HG03457 (cell line): ENCODE measurements at regions not wholly inside any gene's neighbourhood (a gene's known extent, or its start where the extent isn't known, plus 50 kb on each side); places are given as distances from the start of the nearest gene placed in this dataset.
"Not testable (repeated sequence)": the region's sequence is repeated elsewhere in the genome, so short reads cannot be mapped to it uniquely, and the experiment has no call there.

Experiments used
- ATAC-seq: cut with Tn5 transposase; IDR thresholded peaks from one replicate; pipeline ENCODE4 v1.9.1; 2021; ENCODE audit warnings: moderate number of reproducible peaks; ENCODE audit not compliant: unreplicated experiment

- ATAC-seq, result no peak
These were observed 548.9 kb downstream of the HINT1 start for GRCh38 chr5:130616161-130616560.

DNA sequence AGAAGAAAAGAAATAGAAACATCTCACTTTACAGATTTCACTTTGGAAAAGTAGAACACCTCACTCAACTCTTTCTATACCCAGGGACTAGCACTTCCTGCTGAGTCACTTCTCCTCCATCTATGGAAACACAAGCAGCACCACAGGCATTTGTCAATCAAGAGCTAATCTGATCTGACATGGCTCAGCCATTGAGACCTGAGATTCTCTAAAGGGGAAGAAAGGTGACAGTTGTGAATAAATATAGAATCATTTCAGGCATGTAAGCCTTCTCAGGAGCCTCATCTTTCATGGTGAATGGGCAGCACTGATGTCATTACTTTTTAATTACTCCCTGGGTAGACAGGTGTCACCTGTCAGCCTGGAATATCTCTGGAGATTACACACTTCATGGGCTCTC, 559.8 kb downstream of the HINT1 start:
- no peak for ATAC-seq

- ATAC-seq, result not testable (repeated sequence)
These were observed 568.4 kb downstream of the HINT1 start for GRCh38 chr5:130596647-130597046.

DNA sequence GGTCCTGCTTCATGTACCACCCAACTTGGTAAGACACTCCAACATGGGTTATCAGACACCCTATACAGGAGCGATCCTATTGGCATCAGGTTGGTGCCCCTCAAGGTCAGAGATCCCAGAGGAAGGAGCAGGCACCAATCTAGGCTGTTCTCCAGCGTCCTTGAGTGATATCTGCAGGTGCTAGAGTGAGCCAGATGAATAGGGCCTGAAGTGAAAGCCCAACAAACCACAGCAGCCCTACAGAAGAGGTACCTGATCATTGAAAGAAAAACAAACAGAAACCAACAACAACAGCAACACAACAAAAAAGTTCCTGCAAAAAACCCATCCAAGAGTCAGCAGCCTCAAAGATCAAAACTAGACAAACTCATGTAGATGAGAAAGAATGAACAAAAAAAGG, 584.8 kb downstream of the HINT1 start:
- ATAC-seq, result no peak

GRCh38 chr5:130578354-130578753, 586.7 kb downstream of the HINT1 start:
- ATAC-seq, result no peak

DNA sequence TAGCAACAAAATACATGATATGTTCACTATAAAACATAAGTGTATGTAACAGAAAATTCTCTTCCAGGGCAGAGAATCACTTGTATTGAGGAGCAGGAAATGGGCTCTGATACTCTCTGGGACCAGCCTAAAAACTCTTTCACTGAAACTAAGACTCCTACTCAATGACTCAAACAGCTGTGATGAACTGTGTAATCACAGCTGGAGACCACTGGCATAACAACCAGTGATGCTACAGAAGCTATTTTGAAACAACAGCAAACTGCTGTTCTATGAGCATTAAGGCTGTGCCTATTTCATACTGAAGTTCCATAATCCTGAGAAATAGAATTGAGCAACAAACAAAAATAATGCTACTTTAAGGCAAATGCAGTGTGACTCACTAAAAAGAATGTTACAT, 594.0 kb downstream of the HINT1 start:
- ATAC-seq, result no peak

DNA sequence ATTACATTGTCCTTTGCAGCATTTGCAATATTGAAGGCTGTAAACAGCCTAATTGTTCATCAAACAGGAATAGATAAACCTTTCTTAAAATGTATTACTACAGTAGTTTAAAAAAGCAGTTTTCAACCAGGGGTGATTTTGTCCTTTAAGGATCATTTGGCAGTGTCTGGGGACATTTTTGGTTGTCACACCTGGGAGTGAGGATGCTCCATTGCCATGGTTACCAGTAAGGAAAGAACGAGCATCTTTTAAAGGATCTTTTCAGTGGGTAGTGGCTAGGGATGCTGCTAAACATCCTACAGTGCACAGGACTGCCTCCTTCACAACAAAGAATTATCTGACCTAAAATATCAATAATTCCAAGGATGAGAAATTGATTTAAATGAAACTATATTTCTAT, 596.3 kb downstream of the HINT1 start:
- no peak for ATAC-seq

DNA sequence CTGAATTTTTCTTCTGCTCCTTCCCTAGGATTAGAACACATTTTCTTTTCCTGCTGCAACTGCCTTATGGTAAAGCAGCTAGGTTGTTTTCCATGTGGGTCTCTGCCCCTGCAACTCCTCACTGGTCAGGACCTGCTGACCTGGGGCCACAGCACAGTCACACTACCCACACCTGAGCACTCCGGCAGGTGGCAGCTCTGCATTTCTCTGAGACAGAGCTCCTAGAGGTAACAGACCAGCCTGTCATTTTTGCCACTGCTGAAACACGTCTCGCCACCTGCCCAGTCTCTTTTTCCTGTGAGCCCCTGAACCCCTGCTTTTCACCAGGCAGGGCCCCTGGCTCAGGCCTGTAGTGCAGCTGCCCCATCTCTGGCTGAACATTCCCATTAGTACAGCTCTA, 609.6 kb downstream of the HINT1 start:
- no peak for ATAC-seq

DNA sequence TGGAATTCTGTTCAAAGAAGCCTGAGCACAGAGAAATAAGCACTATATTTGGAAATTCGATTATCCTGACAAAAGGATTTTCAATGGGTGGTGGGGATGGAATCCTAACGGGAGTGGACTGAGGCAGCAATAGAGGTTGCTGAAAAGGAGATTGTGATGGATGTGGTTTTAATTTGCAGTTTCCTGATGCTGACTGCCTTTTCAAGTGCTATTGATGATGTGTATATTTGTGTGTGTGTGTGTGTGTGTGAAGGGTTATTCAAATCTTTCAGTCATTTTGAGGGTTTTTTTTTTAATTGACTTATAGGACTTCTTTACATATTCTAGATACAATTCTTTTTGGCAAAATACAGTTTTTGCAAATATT, 614.5 kb downstream of the HINT1 start:
- no peak for ATAC-seq

DNA sequence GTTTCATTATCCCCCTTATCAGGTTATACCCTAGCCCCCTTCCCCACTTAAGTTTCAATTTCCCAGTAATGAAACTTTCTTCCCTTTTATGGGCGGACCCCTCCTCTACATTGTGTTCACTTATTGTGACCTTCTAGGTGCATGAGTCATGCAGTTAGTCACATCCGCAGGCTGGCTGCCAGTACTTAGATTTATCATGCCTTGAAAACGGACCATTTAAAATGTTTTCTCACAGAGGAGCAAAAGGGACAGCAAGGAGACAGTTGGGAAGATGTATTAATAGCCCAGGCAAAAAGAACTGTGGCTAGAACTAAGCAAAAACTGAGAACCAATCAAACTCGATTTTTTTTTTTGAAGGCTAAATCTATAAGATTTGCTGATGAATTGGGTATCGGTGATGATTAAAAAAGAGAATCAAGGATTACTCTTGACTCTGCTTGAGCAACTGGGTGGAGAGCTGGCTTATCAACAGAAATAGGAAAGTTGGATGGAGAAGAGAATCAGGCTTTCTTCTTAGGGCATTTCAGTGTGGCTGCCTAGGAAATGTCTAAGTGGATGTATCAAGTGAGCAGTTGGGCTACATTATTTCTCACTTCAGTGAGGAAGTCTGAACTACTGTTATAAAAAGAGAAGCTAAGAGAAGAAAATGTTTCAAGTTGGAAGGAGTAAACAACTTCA, 615.0 kb downstream of the HINT1 start:
- no peak for ATAC-seq

DNA sequence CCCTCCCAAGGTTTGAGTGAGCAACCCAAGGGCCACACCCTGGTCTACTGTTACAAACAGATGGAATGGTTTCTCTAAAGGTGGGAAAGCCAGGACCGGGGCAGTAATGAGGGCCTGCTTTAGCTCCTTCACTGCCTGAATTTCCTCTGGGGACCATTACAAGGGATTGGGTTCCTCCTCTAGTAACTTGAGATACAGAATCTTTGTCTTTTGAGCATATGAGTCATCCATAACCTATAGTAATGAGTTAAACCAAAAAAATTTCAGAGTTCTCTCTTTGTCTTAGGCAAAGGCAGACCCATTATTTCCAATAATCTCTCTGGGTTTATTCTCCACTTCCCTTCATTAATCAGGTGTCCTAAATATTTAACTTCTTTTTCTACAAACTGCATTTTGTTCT, 618.8 kb downstream of the HINT1 start:
- ATAC-seq, result no peak

DNA sequence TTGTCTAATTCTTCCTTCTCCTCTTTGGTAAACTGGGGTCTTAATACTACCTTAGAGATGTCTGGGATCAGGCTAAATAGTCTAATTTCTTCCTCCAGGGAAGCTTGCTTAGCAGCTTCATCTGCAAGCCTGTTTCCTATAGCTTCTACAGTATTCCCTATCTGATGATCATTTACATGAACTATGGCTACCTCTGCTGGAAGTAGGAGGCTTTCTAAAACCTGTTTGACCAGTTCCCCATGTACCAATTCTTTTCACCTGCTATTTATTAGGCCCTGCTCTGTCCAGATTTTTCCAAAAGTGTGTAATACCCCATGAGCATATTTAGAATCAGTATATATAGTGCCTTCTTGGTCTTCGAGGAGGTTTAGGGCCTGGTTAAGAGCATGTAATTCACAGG, 619.8 kb downstream of the HINT1 start:
- no peak for ATAC-seq

DNA sequence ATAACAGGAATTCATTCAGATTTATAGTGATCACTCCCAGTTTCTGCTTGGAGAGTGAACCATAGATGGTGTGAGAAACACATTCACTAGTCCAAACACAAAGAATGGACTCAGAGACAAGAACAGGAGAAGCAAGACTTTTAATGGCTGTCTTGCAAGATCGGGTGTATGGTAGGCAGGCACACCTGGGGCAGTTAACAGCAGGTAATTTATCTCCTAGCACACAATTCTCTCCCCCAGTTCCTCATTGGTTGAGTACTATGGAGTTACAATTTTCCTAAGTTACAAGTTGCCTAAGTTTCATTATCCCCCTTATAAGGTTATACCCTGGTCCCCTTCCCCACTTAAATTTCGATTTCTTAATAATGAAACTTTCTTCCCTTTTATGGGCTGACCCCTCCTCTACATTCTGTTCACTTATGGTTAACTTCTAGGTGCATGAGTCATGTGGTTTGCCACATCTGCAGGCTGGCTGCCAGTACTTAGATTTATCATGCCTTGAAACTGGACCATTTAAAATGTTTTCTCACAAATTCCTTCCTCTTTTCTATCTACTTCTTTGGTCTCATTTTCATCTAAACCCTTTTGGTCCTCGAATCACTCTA, 623.3 kb downstream of the HINT1 start:
- no peak for ATAC-seq

GRCh38 chr5:130536691-130537090, 628.4 kb downstream of the HINT1 start:
- no peak for ATAC-seq

- ATAC-seq, result no peak
These were observed 628.5 kb downstream of the CHSY3 start for GRCh38 chr5:130532786-130533185.

DNA sequence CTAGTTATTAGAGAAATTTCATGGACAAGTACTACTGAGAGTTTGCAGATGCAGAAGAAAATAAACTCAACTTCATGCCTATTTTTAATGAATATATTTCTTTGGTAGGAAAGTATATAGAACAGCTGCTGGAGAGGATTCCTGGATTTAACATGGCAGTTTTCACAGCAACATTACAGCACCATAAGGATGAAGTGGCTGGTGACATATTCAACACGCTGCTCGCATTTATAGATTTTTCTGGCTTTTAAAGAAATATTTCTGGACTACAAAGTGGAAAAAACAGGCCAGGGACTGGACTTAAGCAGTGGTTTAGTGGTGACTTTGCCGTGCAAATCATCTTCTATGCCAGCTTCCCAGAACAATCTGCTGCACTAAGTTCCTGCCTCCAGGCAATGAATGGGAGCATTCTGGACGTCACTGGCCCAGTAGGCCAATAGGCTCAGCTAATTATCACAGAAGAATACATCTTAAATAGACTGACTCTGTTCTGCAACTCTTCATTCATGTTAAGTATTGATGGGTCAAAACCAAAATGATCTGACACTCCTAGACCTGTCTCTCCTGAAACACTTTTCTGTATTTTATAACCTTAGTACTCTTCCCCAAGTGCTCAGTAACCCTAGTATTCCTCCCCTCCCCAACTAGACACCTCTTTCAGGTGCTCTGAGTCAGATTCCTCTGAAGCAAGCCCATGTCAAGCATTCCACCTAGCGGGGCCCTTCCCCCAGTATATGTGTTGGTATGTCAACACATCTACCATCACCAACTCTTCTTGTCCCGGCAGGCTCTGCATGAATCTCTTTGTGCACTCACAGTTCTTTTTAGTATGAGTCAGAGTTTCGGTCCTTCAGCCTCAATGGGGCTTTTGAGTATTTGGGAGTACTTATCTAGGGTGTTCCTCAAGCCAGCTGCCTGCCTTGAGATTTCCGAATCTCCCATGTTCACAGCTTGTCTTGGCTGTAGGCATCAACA, 625.5 kb downstream of the CHSY3 start:
- ATAC-seq, result no peak

DNA sequence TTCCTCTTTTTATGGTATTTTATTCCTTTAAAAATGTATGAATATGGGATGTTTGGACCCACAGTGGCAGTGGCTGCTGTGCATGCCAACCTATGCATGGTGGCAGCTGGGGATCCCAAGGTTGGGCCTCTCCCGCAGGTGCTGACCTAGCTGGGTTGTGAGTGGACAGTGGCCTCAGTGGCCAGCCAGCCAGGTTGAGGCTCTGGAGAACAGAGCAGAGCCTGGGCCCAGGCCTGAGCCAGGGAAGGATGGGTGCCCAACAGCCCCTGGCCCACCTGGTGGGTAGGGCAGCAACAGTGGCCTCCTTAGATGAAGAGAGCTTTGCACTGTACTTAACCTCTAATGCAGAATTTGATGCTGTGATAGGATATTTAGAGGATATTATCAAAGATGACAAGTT, 624.8 kb downstream of the CHSY3 start:
- no peak for ATAC-seq

DNA sequence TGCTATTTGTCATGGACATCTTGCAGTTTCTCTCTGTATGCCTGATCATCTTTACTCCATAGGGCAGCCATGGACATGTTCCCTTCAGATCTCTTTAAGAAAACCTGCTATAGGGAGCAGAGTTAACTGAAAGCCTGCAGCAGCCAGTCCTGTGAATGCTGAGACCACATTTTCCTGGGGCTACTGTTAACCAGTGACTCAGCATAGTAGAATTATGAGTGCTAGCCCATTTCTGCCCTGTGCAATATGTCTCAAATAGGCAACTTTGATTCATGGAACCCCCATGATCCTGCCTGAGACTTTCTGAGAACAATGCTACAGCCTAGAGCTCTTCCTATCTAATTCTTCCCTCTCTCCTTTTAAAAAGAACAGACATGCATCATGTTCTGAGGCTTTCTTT, 624.2 kb downstream of the CHSY3 start:
- ATAC-seq, result no peak

- no peak for ATAC-seq
These were observed 622.4 kb downstream of the CHSY3 start for GRCh38 chr5:130526708-130527107.

GRCh38 chr5:130520211-130520610, 615.9 kb downstream of the CHSY3 start:
- ATAC-seq, result no peak

GRCh38 chr5:130514984-130515690, 610.9 kb downstream of the CHSY3 start:
- ATAC-seq, result no peak
